A673 (cell line): ENCODE measurements at regions not wholly inside any gene's neighbourhood (a gene's known extent, or its start where the extent isn't known, plus 50 kb on each side); places are given as distances from the start of the nearest gene placed in this dataset.

Experiments used
- BruUV-seq: library from RNA; stranded (reverse); fragments of 400-500 nt; replicated peaks from 2 replicates; lab custom pipeline; 2021; lab: Mats Ljungman, UMichigan
- CTCF ChIA-PET: fragments of 300-600 bp; sonication (Branson Sonifier 250); formaldehyde crosslinking; loops from one replicate; lab custom pipeline; 2022; ENCODE audit warnings: antibody characterized with exemption; lab: Charles Lee
- POLR2A ChIA-PET: fragments of 300-600 bp; sonication (Branson Sonifier 250); formaldehyde crosslinking; loops from one replicate; lab custom pipeline; 2022; ENCODE audit warnings: antibody characterized with exemption; ENCODE audit not compliant: low non-redundant PET; lab: Charles Lee
- DNase-seq: peaks from one replicate; pipeline ENCODE4 v3.0.0-alpha.2; 2015; ENCODE audit warnings: low spot score
- H3K27ac ChIP-seq: fragments of 200-600 bp; sonication (generic); 2 replicates; pipeline ENCODE4 v1.5.1; 2016; ENCODE audit warnings: mixed run types, low read depth, mild to moderate bottlenecking, mixed read lengths, antibody characterized with exemption, low read length; ENCODE audit not compliant: poor library complexity, severe bottlenecking
- H3K27me3 ChIP-seq: fragments of 200-600 bp; sonication (generic); replicated peaks from 2 replicates; pipeline ENCODE4 v1.6.1; 2017; ENCODE audit warnings: mixed run types, low read depth, mild to moderate bottlenecking, mixed read lengths, antibody characterized with exemption, low read length; ENCODE audit not compliant: insufficient read depth, poor library complexity
- H3K36me3 ChIP-seq: fragments of 200-600 bp; sonication (generic); 2 replicates; pipeline ENCODE4 v1.6.1; 2016; ENCODE audit warnings: mixed run types, mild to moderate bottlenecking, mixed read lengths, antibody characterized with exemption, low read length; ENCODE audit not compliant: insufficient read depth, poor library complexity, severe bottlenecking
- H3K4me1 ChIP-seq: fragments of 200-600 bp; sonication (generic); 2 replicates; pipeline ENCODE4 v1.6.1; 2017; ENCODE audit warnings: mixed run types, mild to moderate bottlenecking, mixed read lengths, antibody characterized with exemption, low read length; ENCODE audit not compliant: insufficient read depth, poor library complexity, severe bottlenecking
- H3K4me3 ChIP-seq: fragments of 200-600 bp; sonication (generic); 2 replicates; pipeline ENCODE4 v1.5.1; 2016; ENCODE audit warnings: low read depth, mixed run types, mild to moderate bottlenecking, mixed read lengths, low read length; ENCODE audit not compliant: poor library complexity, severe bottlenecking
- H3K9me3 ChIP-seq: fragments of 200-600 bp; sonication (generic); 2 replicates; pipeline ENCODE4 v1.6.1; 2016; ENCODE audit warnings: mixed run types, low read depth, mild to moderate bottlenecking, mixed read lengths, antibody characterized with exemption, low read length; ENCODE audit not compliant: poor library complexity, severe bottlenecking
- CTCF ChIP-seq: fragments of 300-800, 200-600 bp; sonication (generic); conservative IDR thresholded peaks from 2 replicates; pipeline ENCODE4 v1.5.1; 2017; ENCODE audit warnings: low read depth, mild to moderate bottlenecking, antibody characterized with exemption, low read length, moderate library complexity, mixed read lengths
- EZH2 ChIP-seq: fragments of 200-600 bp; sonication (generic); IDR thresholded peaks from 2 replicates; pipeline ENCODE4 v1.6.1; 2017; ENCODE audit warnings: borderline replicate concordance, low read depth, mild to moderate bottlenecking, mixed read lengths, antibody characterized with exemption, low read length; ENCODE audit not compliant: poor library complexity, severe bottlenecking
- intact Hi-C: fragments of 100-400 bp; cut with micrococcal nuclease; formaldehyde crosslinking; loops from one replicate; pipeline ENCODE4 v1.10.0; 2022; ENCODE audit not compliant: unreplicated experiment

GRCh38 chr3:81390796-81391195, 370.6 kb downstream of the GBE1 start:
- CTCF ChIA-PET, result no interaction called here
- no peaks in the 10 kb centered on the region for H3K27me3 ChIP-seq
- DNase-seq, result no peak
- no peaks in the 10 kb centered on the region for H3K9me3 ChIP-seq
- POLR2A ChIA-PET, result no interaction called here
- H3K27ac ChIP-seq, result no peak overlapping the region
- no peak overlapping the region for H3K4me3 ChIP-seq
- H3K4me1 ChIP-seq, result no peaks in the 10 kb centered on the region
- TF ChIP-seq EZH2 (no peak), CTCF (no peak)
- H3K36me3 ChIP-seq, result no peaks in the 10 kb centered on the region
- intact Hi-C loops, result no loop called here
- BruUV-seq, result no TSS peak

- no peaks in the 10 kb centered on the region for H3K4me1 ChIP-seq
- H3K4me3 ChIP-seq, result no peak overlapping the region
- ChIA-PET POLR2A (no interaction called here), CTCF (no interaction called here)
- BruUV-seq, result no TSS peak
- no peaks in the 10 kb centered on the region for H3K27me3 ChIP-seq
- no peak for DNase-seq
- H3K36me3 ChIP-seq, result no peaks in the 10 kb centered on the region
- no peak for TF ChIP-seq EZH2
- no peak for TF ChIP-seq CTCF
- H3K27ac ChIP-seq, result no peak overlapping the region
- no peaks in the 10 kb centered on the region for H3K9me3 ChIP-seq
- intact Hi-C loops, result no loop called here
These were observed 373.3 kb downstream of the GBE1 start for GRCh38 chr3:81388191-81388590.

GRCh38 chr3:81382470-81382869, 379.0 kb downstream of the GBE1 start:
- ChIA-PET POLR2A (no interaction called here), CTCF (no interaction called here)
- no peaks in the 10 kb centered on the region for H3K9me3 ChIP-seq
- H3K4me1 ChIP-seq, result no peaks in the 10 kb centered on the region
- H3K36me3 ChIP-seq, result no peaks in the 10 kb centered on the region
- no peak for TF ChIP-seq EZH2
- TF ChIP-seq CTCF, result no peak
- H3K27me3 ChIP-seq, result no peaks in the 10 kb centered on the region
- no peak overlapping the region for H3K4me3 ChIP-seq
- no peak for DNase-seq
- BruUV-seq, result no TSS peak
- H3K27ac ChIP-seq, result no peak overlapping the region
- intact Hi-C loops, result no loop called here
